Activated CD4-positive, alpha-beta memory T cell treated with anti-CD3 and anti-CD28 coated beads, Interleukin-2, amount 10 ng/mL, durations not matched to agents 7 days and 5 days (primary cell): ENCODE measurements at regions not wholly inside any gene's neighbourhood (a gene's known extent, or its start where the extent isn't known, plus 50 kb on each side); places are given as distances from the start of the nearest gene placed in this dataset.

ENCODE experiments used
- CTCF ChIA-PET: fragments of 350-600 bp; sonication (Branson Sonifier 250); formaldehyde crosslinking; loops from one replicate; lab custom pipeline; 2021; ENCODE audit warnings: antibody characterized with exemption, inconsistent platforms; lab: Charles Lee
- POLR2A ChIA-PET: fragments of 350-600 bp; sonication (Branson Sonifier 250); formaldehyde crosslinking; loops from one replicate; lab custom pipeline; 2021; ENCODE audit warnings: antibody characterized with exemption; lab: Charles Lee
- DNase-seq: peaks from one replicate; pipeline ENCODE4 v3.0.0-alpha.2; 2020
- H3K27ac Mint-ChIP-seq: one replicate; pipeline ENCODE4 v1.8.0; 2021; ENCODE audit warnings: mild to moderate bottlenecking, mixed read lengths
- H3K27me3 Mint-ChIP-seq: one replicate; pipeline ENCODE4 v1.8.0; 2021; ENCODE audit warnings: mixed read lengths
- H3K36me3 Mint-ChIP-seq: one replicate; pipeline ENCODE4 v1.8.0; 2021; ENCODE audit warnings: low read depth, mixed read lengths
- H3K4me1 Mint-ChIP-seq: one replicate; pipeline ENCODE4 v1.8.0; 2021; ENCODE audit warnings: mixed read lengths
- H3K4me3 Mint-ChIP-seq: one replicate; pipeline ENCODE4 v1.8.0; 2021; ENCODE audit warnings: mild to moderate bottlenecking, mixed read lengths
- H3K9me3 Mint-ChIP-seq: one replicate; pipeline ENCODE4 v1.8.0; 2021; ENCODE audit warnings: mixed read lengths

DNA sequence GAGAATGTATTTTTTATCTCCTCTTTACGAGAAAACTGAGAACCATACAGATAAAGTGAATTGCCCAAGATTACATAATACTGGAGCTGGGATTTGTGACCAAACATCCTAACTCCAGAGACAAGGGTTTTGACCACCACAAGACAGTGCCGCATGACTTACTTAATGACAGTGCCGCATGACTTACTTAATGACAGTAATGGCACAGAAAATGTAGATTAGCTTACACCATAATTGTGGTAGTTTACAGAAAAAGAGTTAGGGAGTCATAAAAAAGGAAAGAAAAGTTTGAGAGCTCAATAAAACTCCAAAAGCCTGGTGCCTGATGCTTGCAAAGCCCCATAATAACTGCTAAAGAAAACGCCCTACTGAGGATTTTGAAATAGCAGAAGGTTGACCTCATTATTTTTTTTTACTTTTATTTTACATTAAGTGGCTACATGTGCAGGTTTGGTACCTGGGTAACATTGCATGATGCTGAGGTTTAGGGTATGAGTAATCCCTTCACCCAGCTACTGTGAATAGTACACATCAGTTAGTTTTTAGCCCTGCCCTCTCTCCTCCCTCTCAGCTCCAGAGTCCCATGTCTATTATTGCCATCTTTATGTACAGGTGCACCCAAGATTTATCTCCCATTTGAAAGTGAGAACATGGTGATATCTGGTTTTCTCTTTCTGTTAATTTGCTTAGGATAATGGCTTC lies 310.0 kb upstream of the UBE2E3 start:
- Mint-ChIP-seq H3K36me3 (no peaks in the 10 kb centered on the region), H3K27me3 (peaks cover 2% of the 10 kb centered on the region), H3K4me3 (no peak overlapping the region), H3K9me3 (no peaks in the 10 kb centered on the region), H3K4me1 (no peaks in the 10 kb centered on the region), H3K27ac (no peak overlapping the region)
- CTCF ChIA-PET, result no interaction called here
- POLR2A ChIA-PET, result no interaction called here
- DNase-seq, result no peak

GRCh38 chr2:180669016-180669415 lies 311.4 kb upstream of the UBE2E3 start:
- no peaks in the 10 kb centered on the region for H3K4me1 Mint-ChIP-seq
- ChIA-PET CTCF (interaction anchor here (1.0 kb wide), 1 partner anchor 389 kb away, joined by 3 read pairs; no protein-coding TSS in a partner anchor), POLR2A (no interaction called here)
- no peaks in the 10 kb centered on the region for H3K9me3 Mint-ChIP-seq
- DNase-seq, result no peak
- H3K27ac Mint-ChIP-seq, result no peak overlapping the region
- no peak overlapping the region for H3K4me3 Mint-ChIP-seq
- no peaks in the 10 kb centered on the region for H3K36me3 Mint-ChIP-seq
- peaks cover 2% of the 10 kb centered on the region for H3K27me3 Mint-ChIP-seq

DNA sequence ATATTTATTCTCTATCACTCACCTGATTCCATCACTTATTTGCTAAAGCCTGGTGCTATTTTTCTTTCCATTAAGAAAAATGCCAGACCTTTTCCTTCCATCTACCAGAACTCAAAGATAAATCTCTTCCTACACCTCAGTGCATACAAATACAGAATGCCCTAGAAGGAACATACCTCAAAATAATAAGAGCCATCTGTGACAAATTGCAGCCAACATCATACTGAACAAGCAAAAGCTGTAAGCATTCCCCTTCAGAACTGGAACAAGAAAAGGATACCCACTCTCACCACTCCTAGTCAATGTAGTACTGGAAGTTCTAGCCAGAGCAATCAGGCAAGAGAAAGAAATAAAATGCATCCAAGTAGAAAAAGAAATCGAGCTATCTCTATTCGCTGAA lies 315.9 kb upstream of the UBE2E3 start:
- Mint-ChIP-seq H3K4me1 (no peaks in the 10 kb centered on the region), H3K27ac (no peak overlapping the region), H3K36me3 (no peaks in the 10 kb centered on the region), H3K27me3 (peaks cover 2% of the 10 kb centered on the region), H3K4me3 (no peak overlapping the region), H3K9me3 (no peaks in the 10 kb centered on the region)
- no peak for DNase-seq
- ChIA-PET CTCF (no interaction called here), POLR2A (no interaction called here)

GRCh38 chr2:180662941-180663471 lies 317.4 kb upstream of the UBE2E3 start:
- H3K36me3 Mint-ChIP-seq, result no peaks in the 10 kb centered on the region
- no peak for DNase-seq
- peaks cover 6% of the 10 kb centered on the region for H3K27me3 Mint-ChIP-seq
- CTCF ChIA-PET, result no interaction called here
- POLR2A ChIA-PET, result no interaction called here
- no peaks in the 10 kb centered on the region for H3K4me1 Mint-ChIP-seq
- no peak overlapping the region for H3K4me3 Mint-ChIP-seq
- H3K27ac Mint-ChIP-seq, result no peak overlapping the region
- no peaks in the 10 kb centered on the region for H3K9me3 Mint-ChIP-seq

DNA sequence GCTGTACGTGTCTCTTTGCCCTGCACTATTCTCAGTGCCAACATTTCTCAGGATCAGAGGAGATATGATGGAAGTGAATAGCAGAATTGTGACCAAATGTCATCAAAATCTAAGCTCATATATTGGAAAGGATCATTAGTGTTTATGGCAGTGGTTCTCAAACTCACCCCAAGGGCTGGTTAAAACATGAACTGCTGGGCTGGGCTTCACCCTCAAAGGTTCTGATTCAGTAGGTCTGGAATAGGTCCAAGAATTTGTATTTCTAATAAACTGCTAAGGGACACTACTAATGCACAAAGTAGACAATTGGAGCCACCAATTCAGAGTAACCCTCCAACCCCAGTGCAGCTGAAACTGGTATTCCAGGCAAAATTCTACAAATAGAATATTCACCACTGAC lies 317.9 kb upstream of the UBE2E3 start:
- Mint-ChIP-seq H3K27me3 (peaks cover 6% of the 10 kb centered on the region), H3K9me3 (no peaks in the 10 kb centered on the region), H3K4me3 (no peak overlapping the region), H3K36me3 (no peaks in the 10 kb centered on the region), H3K27ac (no peak overlapping the region), H3K4me1 (no peaks in the 10 kb centered on the region)
- DNase-seq, result no peak
- ChIA-PET CTCF (no interaction called here), POLR2A (no interaction called here)

- POLR2A ChIA-PET, result no interaction called here
- H3K27me3 Mint-ChIP-seq, result peaks cover 4% of the 10 kb centered on the region
Measured at GRCh38 chr2:180661686-180662030, 318.7 kb upstream of the UBE2E3 start.

GRCh38 chr2:180660881-180661685 lies 319.3 kb upstream of the UBE2E3 start:
- H3K27me3 Mint-ChIP-seq, result peaks cover 4% of the 10 kb centered on the region
- no peaks in the 10 kb centered on the region for H3K9me3 Mint-ChIP-seq
- no peak for DNase-seq
- POLR2A ChIA-PET, result no interaction called here
- H3K27ac Mint-ChIP-seq, result no peak overlapping the region
- H3K36me3 Mint-ChIP-seq, result no peaks in the 10 kb centered on the region
- H3K4me3 Mint-ChIP-seq, result no peak overlapping the region
- H3K4me1 Mint-ChIP-seq, result no peaks in the 10 kb centered on the region
- CTCF ChIA-PET, result no interaction called here

More at GRCh38 chr2:180661686-180662030, 318.7 kb upstream of the UBE2E3 start:
- CTCF ChIA-PET, result no interaction called here
- H3K36me3 Mint-ChIP-seq, result no peaks in the 10 kb centered on the region
- no peaks in the 10 kb centered on the region for H3K9me3 Mint-ChIP-seq
- H3K27ac Mint-ChIP-seq, result no peak overlapping the region
- DNase-seq, result no peak
- no peak overlapping the region for H3K4me3 Mint-ChIP-seq
- no peaks in the 10 kb centered on the region for H3K4me1 Mint-ChIP-seq

DNA sequence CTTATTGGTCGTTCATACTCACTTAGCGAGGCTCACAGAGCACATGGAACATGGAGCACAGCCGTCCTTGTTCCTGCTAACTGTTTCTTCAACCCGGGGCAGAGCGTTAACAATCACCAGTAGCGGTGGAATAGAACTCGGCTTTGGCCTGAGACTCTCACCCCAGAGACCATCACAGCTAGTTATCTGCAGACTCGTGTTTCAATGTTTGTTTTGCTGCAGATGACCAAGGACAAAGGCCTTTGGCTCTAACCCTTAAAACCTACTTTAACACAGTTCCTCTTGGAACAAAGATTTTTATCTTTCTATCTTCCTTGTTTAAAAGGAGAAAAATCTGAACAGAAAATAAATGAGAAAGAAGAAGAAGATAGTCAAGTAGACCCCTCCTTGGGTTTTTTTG lies 320.2 kb upstream of the UBE2E3 start:
- DNase-seq, result no peak
- CTCF ChIA-PET, result no interaction called here
- Mint-ChIP-seq H3K27ac (no peak overlapping the region), H3K4me3 (no peak overlapping the region), H3K36me3 (no peaks in the 10 kb centered on the region), H3K4me1 (no peaks in the 10 kb centered on the region), H3K9me3 (no peaks in the 10 kb centered on the region), H3K27me3 (peaks cover 7% of the 10 kb centered on the region)
- POLR2A ChIA-PET, result no interaction called here

DNA sequence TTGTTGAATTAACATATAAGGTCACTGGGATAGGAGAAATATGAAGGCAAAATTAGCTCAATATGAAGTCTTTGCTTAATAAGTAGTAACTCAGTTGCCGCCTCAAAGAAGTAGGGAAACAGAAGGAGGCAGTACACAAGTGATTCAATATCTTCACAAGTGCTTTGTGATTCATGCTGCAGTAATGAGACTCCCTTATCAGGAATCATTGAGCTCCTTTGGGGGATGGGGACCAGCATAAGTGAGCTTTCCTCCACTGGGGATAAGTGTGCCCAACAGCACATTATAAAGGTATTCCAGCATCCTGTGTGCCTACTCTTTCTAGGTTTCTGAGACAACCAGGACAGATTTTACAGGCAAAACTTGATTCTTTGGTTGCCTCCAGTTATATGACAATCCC lies 323.4 kb upstream of the UBE2E3 start:
- H3K4me3 Mint-ChIP-seq, result no peak overlapping the region
- H3K27me3 Mint-ChIP-seq, result peaks cover 13% of the 10 kb centered on the region
- no peaks in the 10 kb centered on the region for H3K4me1 Mint-ChIP-seq
- H3K36me3 Mint-ChIP-seq, result no peaks in the 10 kb centered on the region
- no peak overlapping the region for H3K27ac Mint-ChIP-seq
- no peaks in the 10 kb centered on the region for H3K9me3 Mint-ChIP-seq
- ChIA-PET CTCF (no interaction called here), POLR2A (no interaction called here)
- DNase-seq, result no peak

DNA sequence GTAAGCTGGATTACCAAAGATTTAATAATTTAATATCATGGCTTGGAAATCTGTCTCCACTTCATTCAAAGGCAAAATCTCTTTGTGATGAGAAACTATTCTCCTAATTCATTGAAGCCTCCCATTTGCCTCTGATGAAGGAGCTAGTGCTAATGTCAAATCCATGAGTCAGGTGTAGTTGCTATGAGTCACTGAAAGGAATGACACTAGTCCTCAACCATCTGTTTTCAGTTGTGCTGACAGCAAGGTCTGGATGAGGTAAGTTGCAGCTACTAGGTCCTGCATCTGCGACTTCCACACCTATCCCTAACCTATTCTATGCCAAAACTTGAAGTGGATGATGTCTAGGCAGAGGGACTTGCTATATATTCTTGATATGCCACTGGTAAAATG lies 324.0 kb upstream of the UBE2E3 start:
- Mint-ChIP-seq H3K36me3 (no peaks in the 10 kb centered on the region), H3K4me3 (no peak overlapping the region), H3K9me3 (no peaks in the 10 kb centered on the region), H3K4me1 (no peaks in the 10 kb centered on the region), H3K27ac (no peak overlapping the region), H3K27me3 (peaks cover 13% of the 10 kb centered on the region)
- no peak for DNase-seq
- ChIA-PET POLR2A (no interaction called here), CTCF (no interaction called here)

DNA sequence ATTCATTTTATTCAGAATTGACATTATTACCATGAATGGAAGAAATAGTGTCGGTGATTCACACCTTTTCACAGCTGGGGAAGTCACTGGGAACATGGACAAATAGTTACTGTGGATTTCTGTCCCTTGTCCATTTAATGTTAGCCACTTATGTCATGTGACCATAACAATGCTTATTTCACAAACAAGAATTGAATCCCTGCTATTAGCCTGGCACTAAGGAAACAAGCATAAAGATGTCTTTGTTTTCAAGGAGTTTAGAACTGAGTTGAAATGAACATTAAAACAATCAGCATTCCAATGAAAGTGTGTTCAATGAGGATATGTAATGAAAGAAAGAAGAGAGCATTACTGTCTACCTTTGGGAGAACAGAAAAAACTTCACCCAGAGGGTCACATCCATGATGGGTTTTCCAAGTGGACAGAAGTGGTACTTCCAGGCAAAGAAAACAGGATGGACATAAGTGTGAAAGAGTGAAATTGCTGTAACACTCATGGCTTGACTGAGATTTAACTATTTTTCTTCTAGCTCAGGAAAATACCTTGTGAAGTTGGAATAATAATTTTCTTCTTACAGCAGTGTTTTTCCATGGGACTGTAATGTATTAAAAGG lies 324.5 kb upstream of the UBE2E3 start:
- Mint-ChIP-seq H3K4me3 (no peak overlapping the region), H3K27me3 (peaks cover 13% of the 10 kb centered on the region), H3K4me1 (no peaks in the 10 kb centered on the region), H3K9me3 (no peaks in the 10 kb centered on the region), H3K27ac (no peak overlapping the region), H3K36me3 (no peaks in the 10 kb centered on the region)
- ChIA-PET POLR2A (no interaction called here), CTCF (no interaction called here)
- no peak for DNase-seq

- Mint-ChIP-seq H3K9me3 (no peaks in the 10 kb centered on the region), H3K36me3 (no peaks in the 10 kb centered on the region), H3K27ac (no peak overlapping the region), H3K4me3 (no peak overlapping the region), H3K4me1 (no peaks in the 10 kb centered on the region), H3K27me3 (peaks cover 13% of the 10 kb centered on the region)
- DNase-seq, result no peak
- CTCF ChIA-PET, result no interaction called here
- POLR2A ChIA-PET, result no interaction called here
Measured at GRCh38 chr2:180655393-180655792, 325.0 kb upstream of the UBE2E3 start.

DNA sequence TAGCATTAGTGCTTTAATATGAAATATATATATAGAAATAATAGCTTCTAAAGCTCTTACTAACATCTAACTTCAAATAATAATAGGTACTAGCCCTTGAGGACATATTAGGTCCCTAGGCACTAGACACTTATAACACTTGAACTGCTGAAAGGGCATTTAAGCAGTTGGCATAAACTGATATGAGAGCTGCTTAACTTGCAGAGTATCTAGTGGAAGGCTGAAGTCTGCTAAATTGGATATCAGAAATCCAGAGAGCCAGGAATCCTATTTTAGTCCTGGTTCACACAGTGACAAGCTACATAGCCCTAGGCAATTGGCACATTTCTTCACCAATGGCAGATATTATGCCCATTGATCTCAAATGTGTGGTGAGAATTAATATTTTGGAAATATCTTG lies 326.9 kb upstream of the UBE2E3 start:
- ChIA-PET POLR2A (no interaction called here), CTCF (interaction anchor here (1.7 kb wide), 1 partner anchor 46 kb away, joined by 3 read pairs; no protein-coding TSS in a partner anchor)
- Mint-ChIP-seq H3K27ac (no peak overlapping the region), H3K4me1 (no peaks in the 10 kb centered on the region), H3K4me3 (no peak overlapping the region), H3K27me3 (peaks cover 9% of the 10 kb centered on the region), H3K36me3 (no peaks in the 10 kb centered on the region), H3K9me3 (no peaks in the 10 kb centered on the region)
- DNase-seq, result no peak
